ENCODE measurements at regions not wholly inside any gene's neighbourhood (a gene's known extent, or its start where the extent isn't known, plus 50 kb on each side); places are given as distances from the start of the nearest gene placed in this dataset.

DNA sequence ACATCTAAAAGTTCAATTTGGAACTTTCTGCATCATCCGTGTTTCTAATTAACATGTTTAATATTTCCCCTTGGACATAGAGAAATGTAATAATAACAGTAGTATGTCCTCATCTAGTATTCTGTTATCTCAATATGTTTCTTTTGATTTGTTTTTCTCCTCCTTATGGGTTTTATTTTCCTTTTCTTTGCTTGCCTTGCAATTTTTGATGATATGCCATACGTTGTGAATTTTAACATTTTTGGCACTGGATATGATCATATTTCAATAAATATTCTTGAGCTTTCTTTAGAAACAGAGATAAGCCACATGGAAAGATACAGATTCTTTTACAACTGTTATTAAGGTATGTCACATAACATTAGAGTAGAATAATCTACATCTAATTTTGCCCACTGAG is 1316.2 kb downstream of the CDH8 start:
- TF ChIP-seq CTCF (IDR thresholded peaks at IDR 0.05; ENCODE audit: low read depth, low read length, poor library complexity, severe bottlenecking) = no peak
- TF ChIP-seq EZH2phosphoT487 (IDR thresholded peaks at IDR 0.05; ENCODE audit: borderline replicate concordance, low read length) = no peak

Measured in DOHH2 (cell line).